ENCODE measurements at regions not wholly inside any gene's neighbourhood (a gene's known extent, or its start where the extent isn't known, plus 50 kb on each side); places are given as distances from the start of the nearest gene placed in this dataset.

- no peaks in the 10 kb centered on the region for H3K27me3 ChIP-seq (ENCODE audit: insufficient read depth, low read length, poor library complexity)
- no peaks in the 10 kb centered on the region for H3K36me3 ChIP-seq (ENCODE audit: control insufficient read depth, insufficient read depth, low read length)
- no peak overlapping the region for H3K23ac ChIP-seq (ENCODE audit: low read length)
- no peak overlapping the region for H3K9ac ChIP-seq (ENCODE audit: low read length)
- H3K4me3 ChIP-seq (ENCODE audit: low read length) = no peak overlapping the region
- H3K4me2 ChIP-seq (ENCODE audit: low read length) = no peak overlapping the region
- no peak overlapping the region for H2BK5ac ChIP-seq (ENCODE audit: low read length)
- DNase-seq = no peak
- H3K79me2 ChIP-seq (ENCODE audit: control insufficient read depth, insufficient read depth, low read length) = no peaks in the 10 kb centered on the region
- no peak overlapping the region for H3K56ac ChIP-seq (ENCODE audit: low read length)
- no peak overlapping the region for H4K5ac ChIP-seq (ENCODE audit: low read length)
- no peak overlapping the region for H2AK5ac ChIP-seq (ENCODE audit: low read length)
- H4K8ac ChIP-seq (ENCODE audit: low read depth, low read length) = no peak overlapping the region
- no peak overlapping the region for H2BK15ac ChIP-seq (replicated peaks; ENCODE audit: low read depth)
- H3K4me1 ChIP-seq (ENCODE audit: control insufficient read depth, low read depth, low read length) = no peaks in the 10 kb centered on the region
- H3K27ac ChIP-seq (ENCODE audit: low read depth, low read length) = no peak overlapping the region
- H3K79me1 ChIP-seq (ENCODE audit: low read length) = no peaks in the 10 kb centered on the region
- WGBS (ENCODE audit: extremely low coverage, insufficient coverage, low lambda C conversion rate) = no CpG with 5 or more reads among the region's 2 CpGs
- H3K4ac ChIP-seq (ENCODE audit: low read depth, low read length) = no peak overlapping the region
- H3K18ac ChIP-seq (ENCODE audit: low read length) = no peak overlapping the region
- H2BK120ac ChIP-seq (ENCODE audit: low read depth, low read length) = no peak overlapping the region
These were observed 365.1 kb downstream of the WDR11 start for GRCh38 chr10:121216295-121216694.

- Histone ChIP-seq H3K18ac (ENCODE audit: low read length) (no peak overlapping the region), H2BK120ac (ENCODE audit: low read depth, low read length) (no peak overlapping the region), H2BK15ac (replicated peaks; ENCODE audit: low read depth) (no peak overlapping the region), H4K5ac (ENCODE audit: low read length) (no peak overlapping the region), H2BK5ac (ENCODE audit: low read length) (no peak overlapping the region), H3K4me3 (ENCODE audit: low read length) (no peak overlapping the region), H3K9ac (ENCODE audit: low read length) (no peak overlapping the region), H4K8ac (ENCODE audit: low read depth, low read length) (no peak overlapping the region), H3K23ac (ENCODE audit: low read length) (no peak overlapping the region), H3K4ac (ENCODE audit: low read depth, low read length) (no peak overlapping the region), H3K4me1 (ENCODE audit: control insufficient read depth, low read depth, low read length) (no peaks in the 10 kb centered on the region), H3K56ac (ENCODE audit: low read length) (no peak overlapping the region), H3K79me1 (ENCODE audit: low read length) (no peaks in the 10 kb centered on the region), H2AK5ac (ENCODE audit: low read length) (no peak overlapping the region), H3K27ac (ENCODE audit: low read depth, low read length) (no peak overlapping the region), H3K4me2 (ENCODE audit: low read length) (no peak overlapping the region), H3K27me3 (ENCODE audit: insufficient read depth, low read length, poor library complexity) (no peaks in the 10 kb centered on the region), H3K36me3 (ENCODE audit: control insufficient read depth, insufficient read depth, low read length) (no peaks in the 10 kb centered on the region), H3K79me2 (ENCODE audit: control insufficient read depth, insufficient read depth, low read length) (no peaks in the 10 kb centered on the region)
- DNase-seq = no peak
- WGBS (ENCODE audit: extremely low coverage, insufficient coverage, low lambda C conversion rate) = no CpG with 5 or more reads among the region's 8 CpGs
These were observed 365.6 kb downstream of the WDR11 start for GRCh38 chr10:121216721-121217181.

- no peak overlapping the region for H3K9ac ChIP-seq (ENCODE audit: low read length)
- H4K8ac ChIP-seq (ENCODE audit: low read depth, low read length) = no peak overlapping the region
- no peak for DNase-seq
- no peak overlapping the region for H3K4me2 ChIP-seq (ENCODE audit: low read length)
- H3K36me3 ChIP-seq (ENCODE audit: control insufficient read depth, insufficient read depth, low read length) = no peaks in the 10 kb centered on the region
- H3K79me1 ChIP-seq (ENCODE audit: low read length) = no peaks in the 10 kb centered on the region
- H2BK15ac ChIP-seq (replicated peaks; ENCODE audit: low read depth) = no peak overlapping the region
- H3K27ac ChIP-seq (ENCODE audit: low read depth, low read length) = no peak overlapping the region
- H3K79me2 ChIP-seq (ENCODE audit: control insufficient read depth, insufficient read depth, low read length) = no peaks in the 10 kb centered on the region
- no peak overlapping the region for H3K23ac ChIP-seq (ENCODE audit: low read length)
- H3K27me3 ChIP-seq (ENCODE audit: insufficient read depth, low read length, poor library complexity) = no peaks in the 10 kb centered on the region
- H3K4me3 ChIP-seq (ENCODE audit: low read length) = no peak overlapping the region
- no peak overlapping the region for H3K56ac ChIP-seq (ENCODE audit: low read length)
- H3K4me1 ChIP-seq (ENCODE audit: control insufficient read depth, low read depth, low read length) = no peaks in the 10 kb centered on the region
- H2BK5ac ChIP-seq (ENCODE audit: low read length) = no peak overlapping the region
- no peak overlapping the region for H4K5ac ChIP-seq (ENCODE audit: low read length)
- no CpG with 5 or more reads among the region's 7 CpGs for WGBS (ENCODE audit: extremely low coverage, insufficient coverage, low lambda C conversion rate)
- no peak overlapping the region for H3K18ac ChIP-seq (ENCODE audit: low read length)
- no peak overlapping the region for H3K4ac ChIP-seq (ENCODE audit: low read depth, low read length)
- H2BK120ac ChIP-seq (ENCODE audit: low read depth, low read length) = no peak overlapping the region
- H2AK5ac ChIP-seq (ENCODE audit: low read length) = no peak overlapping the region
These were observed 366.2 kb downstream of the WDR11 start for GRCh38 chr10:121217331-121217730.

- Histone ChIP-seq H3K36me3 (ENCODE audit: control insufficient read depth, insufficient read depth, low read length) (no peaks in the 10 kb centered on the region), H3K4me1 (ENCODE audit: control insufficient read depth, low read depth, low read length) (no peaks in the 10 kb centered on the region), H3K79me1 (ENCODE audit: low read length) (no peaks in the 10 kb centered on the region), H2BK5ac (ENCODE audit: low read length) (no peak overlapping the region), H4K8ac (ENCODE audit: low read depth, low read length) (no peak overlapping the region), H3K27me3 (ENCODE audit: insufficient read depth, low read length, poor library complexity) (no peaks in the 10 kb centered on the region), H3K23ac (ENCODE audit: low read length) (no peak overlapping the region), H3K4me3 (ENCODE audit: low read length) (no peak overlapping the region), H3K4ac (ENCODE audit: low read depth, low read length) (no peak overlapping the region), H3K27ac (ENCODE audit: low read depth, low read length) (no peak overlapping the region), H3K56ac (ENCODE audit: low read length) (no peak overlapping the region), H2AK5ac (ENCODE audit: low read length) (no peak overlapping the region), H3K9ac (ENCODE audit: low read length) (no peak overlapping the region), H2BK120ac (ENCODE audit: low read depth, low read length) (no peak overlapping the region), H2BK15ac (replicated peaks; ENCODE audit: low read depth) (no peak overlapping the region), H4K5ac (ENCODE audit: low read length) (no peak overlapping the region), H3K4me2 (ENCODE audit: low read length) (no peak overlapping the region), H3K18ac (ENCODE audit: low read length) (no peak overlapping the region), H3K79me2 (ENCODE audit: control insufficient read depth, insufficient read depth, low read length) (no peaks in the 10 kb centered on the region)
- no peak for DNase-seq
- no CpG with 5 or more reads among the region's 3 CpGs for WGBS (ENCODE audit: extremely low coverage, insufficient coverage, low lambda C conversion rate)
These were observed 369.9 kb downstream of the WDR11 start for GRCh38 chr10:121221072-121221471.

GRCh38 chr10:121221991-121222390 lies 370.8 kb downstream of the WDR11 start:
- H3K4me1 ChIP-seq (ENCODE audit: control insufficient read depth, low read depth, low read length) = no peaks in the 10 kb centered on the region
- H2BK120ac ChIP-seq (ENCODE audit: low read depth, low read length) = no peak overlapping the region
- H3K18ac ChIP-seq (ENCODE audit: low read length) = no peak overlapping the region
- no CpG with 5 or more reads among the region's 8 CpGs for WGBS (ENCODE audit: extremely low coverage, insufficient coverage, low lambda C conversion rate)
- no peak overlapping the region for H4K5ac ChIP-seq (ENCODE audit: low read length)
- H2BK15ac ChIP-seq (replicated peaks; ENCODE audit: low read depth) = no peak overlapping the region
- H3K4me2 ChIP-seq (ENCODE audit: low read length) = no peak overlapping the region
- H3K9ac ChIP-seq (ENCODE audit: low read length) = no peak overlapping the region
- no peaks in the 10 kb centered on the region for H3K79me1 ChIP-seq (ENCODE audit: low read length)
- H3K79me2 ChIP-seq (ENCODE audit: control insufficient read depth, insufficient read depth, low read length) = no peaks in the 10 kb centered on the region
- H3K27ac ChIP-seq (ENCODE audit: low read depth, low read length) = no peak overlapping the region
- no peak overlapping the region for H3K4ac ChIP-seq (ENCODE audit: low read depth, low read length)
- H3K36me3 ChIP-seq (ENCODE audit: control insufficient read depth, insufficient read depth, low read length) = no peaks in the 10 kb centered on the region
- no peak overlapping the region for H2BK5ac ChIP-seq (ENCODE audit: low read length)
- no peak overlapping the region for H4K8ac ChIP-seq (ENCODE audit: low read depth, low read length)
- H3K27me3 ChIP-seq (ENCODE audit: insufficient read depth, low read length, poor library complexity) = no peaks in the 10 kb centered on the region
- no peak overlapping the region for H3K4me3 ChIP-seq (ENCODE audit: low read length)
- DNase-seq = no peak
- no peak overlapping the region for H3K56ac ChIP-seq (ENCODE audit: low read length)
- no peak overlapping the region for H2AK5ac ChIP-seq (ENCODE audit: low read length)
- H3K23ac ChIP-seq (ENCODE audit: low read length) = no peak overlapping the region

- H3K4me2 ChIP-seq (ENCODE audit: low read length) = no peak overlapping the region
- DNase-seq = no peak
- no peaks in the 10 kb centered on the region for H3K79me1 ChIP-seq (ENCODE audit: low read length)
- no peaks in the 10 kb centered on the region for H3K79me2 ChIP-seq (ENCODE audit: control insufficient read depth, insufficient read depth, low read length)
- WGBS (ENCODE audit: extremely low coverage, insufficient coverage, low lambda C conversion rate) = no CpG with 5 or more reads among the region's 2 CpGs
- no peaks in the 10 kb centered on the region for H3K36me3 ChIP-seq (ENCODE audit: control insufficient read depth, insufficient read depth, low read length)
- H2AK5ac ChIP-seq (ENCODE audit: low read length) = no peak overlapping the region
- H4K5ac ChIP-seq (ENCODE audit: low read length) = no peak overlapping the region
- H2BK120ac ChIP-seq (ENCODE audit: low read depth, low read length) = no peak overlapping the region
- H3K27ac ChIP-seq (ENCODE audit: low read depth, low read length) = no peak overlapping the region
- no peak overlapping the region for H3K4me3 ChIP-seq (ENCODE audit: low read length)
- H2BK5ac ChIP-seq (ENCODE audit: low read length) = no peak overlapping the region
- H3K23ac ChIP-seq (ENCODE audit: low read length) = no peak overlapping the region
- no peak overlapping the region for H2BK15ac ChIP-seq (replicated peaks; ENCODE audit: low read depth)
- no peaks in the 10 kb centered on the region for H3K27me3 ChIP-seq (ENCODE audit: insufficient read depth, low read length, poor library complexity)
- no peak overlapping the region for H3K9ac ChIP-seq (ENCODE audit: low read length)
- no peak overlapping the region for H3K18ac ChIP-seq (ENCODE audit: low read length)
- H3K56ac ChIP-seq (ENCODE audit: low read length) = no peak overlapping the region
- H4K8ac ChIP-seq (ENCODE audit: low read depth, low read length) = no peak overlapping the region
- H3K4me1 ChIP-seq (ENCODE audit: control insufficient read depth, low read depth, low read length) = no peaks in the 10 kb centered on the region
- no peak overlapping the region for H3K4ac ChIP-seq (ENCODE audit: low read depth, low read length)
These were observed 371.7 kb downstream of the WDR11 start for GRCh38 chr10:121222842-121223241.
